ENCODE measurements at regions not wholly inside any gene's neighbourhood (a gene's known extent, or its start where the extent isn't known, plus 50 kb on each side); places are given as distances from the start of the nearest gene placed in this dataset.

DNA sequence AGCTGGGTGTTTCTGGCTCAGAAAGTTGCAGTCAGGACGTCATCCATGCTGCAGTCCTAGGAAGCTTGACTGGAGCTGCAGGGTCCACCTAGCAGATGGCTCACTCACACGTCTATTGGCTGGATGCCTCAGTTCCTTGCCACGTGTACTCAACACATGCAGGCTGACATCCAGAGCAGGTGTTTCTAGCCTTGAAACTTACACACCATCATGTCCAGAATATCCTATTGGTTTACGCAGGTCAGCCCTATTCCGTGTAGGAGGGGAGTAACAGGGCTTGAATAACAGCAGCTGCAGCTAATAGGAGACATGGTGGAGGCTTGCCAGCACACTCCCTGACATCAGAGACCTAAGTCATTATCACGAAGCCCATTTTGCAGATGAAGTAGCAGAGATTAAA, 473.5 kb downstream of the ACTL7B start:
- no peaks in the 10 kb centered on the region for H3K79me2 ChIP-seq (ENCODE audit: control insufficient read depth, insufficient read depth, low read length)
- no peaks in the 10 kb centered on the region for H3K9me3 ChIP-seq (ENCODE audit: control insufficient read depth, low read depth, low read length)
- H3K27me3 ChIP-seq (ENCODE audit: control insufficient read depth, extremely low read depth, insufficient read depth, low read length), result no peaks in the 10 kb centered on the region
- no peaks in the 10 kb centered on the region for H3K36me3 ChIP-seq (ENCODE audit: control insufficient read depth in 2 of 2, extremely low read depth in 1 of 2, insufficient read depth in 2 of 2, low read length in 2 of 2)
- peaks cover 7% of the 10 kb centered on the region for H3K4me1 ChIP-seq (ENCODE audit: control insufficient read depth, extremely low read depth, insufficient read depth, low read length)
- no peak overlapping the region for H3K27ac ChIP-seq (ENCODE audit: control insufficient read depth, insufficient read depth, low read length)
- H3K4me3 ChIP-seq (ENCODE audit: control insufficient read depth in 2 of 3, extremely low read depth in 1 of 3, insufficient read depth in 2 of 3, low read depth in 1 of 3, low read length in 3 of 3), result no peak overlapping the region
- dilution Hi-C loops (cut with MboI; ENCODE audit: extremely low pct_ligation_motif_present, low sequenced_read_pairs), result no loop called here
- H3K4me2 ChIP-seq (ENCODE audit: control insufficient read depth, extremely low read depth, insufficient read depth, low read depth, low read length), result no peak overlapping the region
- no peaks in the 10 kb centered on the region for H4K20me1 ChIP-seq (ENCODE audit: control insufficient read depth, extremely low read depth, insufficient read depth, low read length)
- no peak overlapping the region for H2AFZ ChIP-seq (ENCODE audit: control insufficient read depth, low read length)
- no peak overlapping the region for H3K9ac ChIP-seq (ENCODE audit: control insufficient read depth, extremely low read depth, insufficient read depth, low read length)
- TF ChIP-seq, protein P1, sequence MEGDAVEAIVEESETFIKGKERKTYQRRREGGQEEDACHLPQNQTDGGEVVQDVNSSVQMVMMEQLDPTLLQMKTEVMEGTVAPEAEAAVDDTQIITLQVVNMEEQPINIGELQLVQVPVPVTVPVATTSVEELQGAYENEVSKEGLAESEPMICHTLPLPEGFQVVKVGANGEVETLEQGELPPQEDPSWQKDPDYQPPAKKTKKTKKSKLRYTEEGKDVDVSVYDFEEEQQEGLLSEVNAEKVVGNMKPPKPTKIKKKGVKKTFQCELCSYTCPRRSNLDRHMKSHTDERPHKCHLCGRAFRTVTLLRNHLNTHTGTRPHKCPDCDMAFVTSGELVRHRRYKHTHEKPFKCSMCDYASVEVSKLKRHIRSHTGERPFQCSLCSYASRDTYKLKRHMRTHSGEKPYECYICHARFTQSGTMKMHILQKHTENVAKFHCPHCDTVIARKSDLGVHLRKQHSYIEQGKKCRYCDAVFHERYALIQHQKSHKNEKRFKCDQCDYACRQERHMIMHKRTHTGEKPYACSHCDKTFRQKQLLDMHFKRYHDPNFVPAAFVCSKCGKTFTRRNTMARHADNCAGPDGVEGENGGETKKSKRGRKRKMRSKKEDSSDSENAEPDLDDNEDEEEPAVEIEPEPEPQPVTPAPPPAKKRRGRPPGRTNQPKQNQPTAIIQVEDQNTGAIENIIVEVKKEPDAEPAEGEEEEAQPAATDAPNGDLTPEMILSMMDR (optimal IDR thresholded peaks at IDR 0.05 in 1 of 3, IDR thresholded peaks at IDR 0.05 in 1 of 3, conservative IDR thresholded peaks at IDR 0.05 in 1 of 3; ENCODE audit: extremely low read depth in 1 of 3, insufficient read depth in 2 of 3, low read length in 3 of 3), result no peak
- no peak for TF ChIP-seq EZH2 (IDR thresholded peaks at IDR 0.05; ENCODE audit: low read length)
- DNase-seq (ENCODE audit: low read depth, low spot score) (no peak), FAIRE-seq (peak; percentile 23)
- no peaks in the 10 kb centered on the region for H3K9me1 ChIP-seq (ENCODE audit: control insufficient read depth, extremely low read depth, insufficient read depth, low read length)

DNA sequence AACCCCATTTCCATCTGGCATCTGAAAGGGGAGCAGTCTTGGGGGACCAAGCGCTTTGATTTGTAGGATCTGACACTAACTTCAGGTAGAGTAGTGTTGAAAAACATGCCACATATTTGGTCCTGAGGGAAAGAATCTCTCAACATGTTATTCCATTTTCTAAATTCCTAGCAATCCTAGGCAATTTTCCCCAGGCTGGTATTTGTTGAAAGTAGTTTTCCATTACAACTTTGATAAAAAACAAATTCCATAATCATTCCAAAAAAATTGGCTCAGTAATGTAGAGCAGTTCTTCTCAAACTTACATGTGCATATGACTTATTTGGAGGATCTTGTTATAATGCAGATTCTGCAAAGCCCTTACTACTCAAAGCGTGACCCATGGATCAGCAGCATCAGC, 477.9 kb downstream of the ACTL7B start:
- no peak for FAIRE-seq
- no peaks in the 10 kb centered on the region for H3K79me2 ChIP-seq (ENCODE audit: control insufficient read depth, insufficient read depth, low read length)
- no peak overlapping the region for H2AFZ ChIP-seq (ENCODE audit: control insufficient read depth, low read length)
- H4K20me1 ChIP-seq (ENCODE audit: control insufficient read depth, extremely low read depth, insufficient read depth, low read length), result no peaks in the 10 kb centered on the region
- H3K9ac ChIP-seq (ENCODE audit: control insufficient read depth, extremely low read depth, insufficient read depth, low read length), result no peak overlapping the region
- no peak overlapping the region for H3K4me2 ChIP-seq (ENCODE audit: control insufficient read depth, extremely low read depth, insufficient read depth, low read depth, low read length)
- H3K9me1 ChIP-seq (ENCODE audit: control insufficient read depth, extremely low read depth, insufficient read depth, low read length), result no peaks in the 10 kb centered on the region
- no peaks in the 10 kb centered on the region for H3K36me3 ChIP-seq (ENCODE audit: control insufficient read depth in 2 of 2, extremely low read depth in 1 of 2, insufficient read depth in 2 of 2, low read length in 2 of 2)
- no peak overlapping the region for H3K4me3 ChIP-seq (ENCODE audit: control insufficient read depth in 2 of 3, extremely low read depth in 1 of 3, insufficient read depth in 2 of 3, low read depth in 1 of 3, low read length in 3 of 3)
- no peak overlapping the region for H3K27ac ChIP-seq (ENCODE audit: control insufficient read depth, insufficient read depth, low read length)
- TF ChIP-seq, protein P1 (optimal IDR thresholded peaks at IDR 0.05 in 1 of 3, IDR thresholded peaks at IDR 0.05 in 1 of 3, conservative IDR thresholded peaks at IDR 0.05 in 1 of 3; ENCODE audit: extremely low read depth in 1 of 3, insufficient read depth in 2 of 3, low read length in 3 of 3), result no peak
- no peak for TF ChIP-seq EZH2 (IDR thresholded peaks at IDR 0.05; ENCODE audit: low read length)
- H3K4me1 ChIP-seq (ENCODE audit: control insufficient read depth, extremely low read depth, insufficient read depth, low read length), result peaks cover 11% of the 10 kb centered on the region
- H3K9me3 ChIP-seq (ENCODE audit: control insufficient read depth, low read depth, low read length), result no peaks in the 10 kb centered on the region
- H3K27me3 ChIP-seq (ENCODE audit: control insufficient read depth, extremely low read depth, insufficient read depth, low read length), result no peaks in the 10 kb centered on the region
- dilution Hi-C loops (cut with MboI; ENCODE audit: extremely low pct_ligation_motif_present, low sequenced_read_pairs), result no loop called here
- no peak for DNase-seq (ENCODE audit: low read depth, low spot score)

Measured in keratinocyte (primary cell).